Retina (tissue), 1 donor: ENCODE measurements at regions not wholly inside any gene's neighbourhood (a gene's known extent, or its start where the extent isn't known, plus 50 kb on each side); places are given as distances from the start of the nearest gene placed in this dataset.
"Not testable (repeated sequence)": the region's sequence is repeated elsewhere in the genome, so short reads cannot be mapped to it uniquely, and the experiment has no call there.

Source experiments
- DNase-seq: peaks from one replicate; pipeline ENCODE4 v3.0.0-alpha.2; 2016

GRCh38 chr13:76708138-76708688 is 178.0 kb downstream of the KCTD12 start:
- no peak for DNase-seq

GRCh38 chr13:76707360-76707759 is 178.8 kb downstream of the KCTD12 start:
- no peak for DNase-seq

- DNase-seq: no peak
These were observed 182.4 kb downstream of the KCTD12 start for GRCh38 chr13:76703621-76704288.

GRCh38 chr13:76703216-76703615 is 183.0 kb downstream of the KCTD12 start:
- no peak for DNase-seq

- DNase-seq: no peak
These were observed 188.9 kb downstream of the KCTD12 start for GRCh38 chr13:76697288-76697687.

GRCh38 chr13:76696370-76696769 is 189.8 kb downstream of the KCTD12 start:
- no peak for DNase-seq

- DNase-seq: no peak
These were observed 193.1 kb downstream of the KCTD12 start for GRCh38 chr13:76693086-76693485.

- no peak for DNase-seq
These were observed 193.9 kb downstream of the KCTD12 start for GRCh38 chr13:76692346-76692745.

GRCh38 chr13:76690611-76691010 is 195.6 kb downstream of the KCTD12 start:
- no peak for DNase-seq

GRCh38 chr13:76687467-76687866 is 198.7 kb downstream of the KCTD12 start:
- no peak for DNase-seq

- no peak for DNase-seq
These were observed 200.3 kb downstream of the KCTD12 start for GRCh38 chr13:76685938-76686337.

GRCh38 chr13:76684336-76684735 is 201.9 kb downstream of the KCTD12 start:
- DNase-seq: no peak

GRCh38 chr13:76683854-76684253 is 202.4 kb downstream of the KCTD12 start:
- no peak for DNase-seq

GRCh38 chr13:76683168-76683567 is 203.0 kb downstream of the KCTD12 start:
- no peak for DNase-seq

GRCh38 chr13:76680112-76680511 is 206.1 kb downstream of the KCTD12 start:
- no peak for DNase-seq

- no peak for DNase-seq
These were observed 209.2 kb downstream of the KCTD12 start for GRCh38 chr13:76677043-76677442.

- DNase-seq: no peak
These were observed 213.8 kb downstream of the KCTD12 start for GRCh38 chr13:76672420-76672819.

GRCh38 chr13:76668716-76669115 is 217.5 kb downstream of the KCTD12 start:
- DNase-seq: no peak

GRCh38 chr13:76668141-76668540 is 218.1 kb downstream of the KCTD12 start:
- DNase-seq: no peak

- DNase-seq: no peak
These were observed 218.7 kb downstream of the KCTD12 start for GRCh38 chr13:76667551-76667950.

GRCh38 chr13:76663592-76664335 is 222.4 kb downstream of the KCTD12 start:
- no peak for DNase-seq

GRCh38 chr13:76659074-76659473 is 227.1 kb downstream of the KCTD12 start:
- not testable (repeated sequence) for DNase-seq

GRCh38 chr13:76656500-76656899 is 229.7 kb downstream of the KCTD12 start:
- no peak for DNase-seq

GRCh38 chr13:76656056-76656455 is 230.1 kb downstream of the KCTD12 start:
- DNase-seq: no peak
